ENCODE measurements at regions not wholly inside any gene's neighbourhood (a gene's known extent, or its start where the extent isn't known, plus 50 kb on each side); places are given as distances from the start of the nearest gene placed in this dataset.

DNA sequence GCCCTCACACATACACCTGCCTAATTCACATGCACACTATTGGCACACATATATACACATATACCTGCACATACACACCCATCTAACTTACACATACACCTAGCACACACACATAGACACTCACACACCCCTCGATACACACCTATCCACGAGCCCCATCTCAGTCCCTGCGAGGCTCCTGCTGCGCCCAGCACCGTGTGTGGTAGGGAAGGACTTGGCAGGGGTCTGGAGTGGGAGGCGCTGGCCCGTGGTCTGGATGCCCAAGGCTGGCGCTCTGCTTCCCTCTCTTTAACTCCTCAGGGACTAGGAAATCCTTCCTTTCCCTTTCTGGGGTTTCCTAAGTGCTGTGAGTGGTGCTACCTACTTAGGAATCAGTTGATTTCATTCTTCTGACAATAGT lies 202.7 kb downstream of the UQCRFS1 start:
- Histone ChIP-seq H3K9me3 (no peaks in the 10 kb centered on the region), H3K4me1 (no peaks in the 10 kb centered on the region), H3K4me3 (no peak overlapping the region), H3K27ac (no peak overlapping the region), H3K27me3 (ENCODE audit: insufficient read depth in 3 of 3, low read length in 2 of 3) (peaks cover 0 to 11% (median 0%) of the 10 kb centered on the region in 3 donors), H3K36me3 (ENCODE audit: insufficient read depth in 1 of 2, low read depth in 1 of 2) (no peaks in the 10 kb centered on the region)
- DNase-seq (no peak), ATAC-seq (no peak)
- TF ChIP-seq, protein P1, sequence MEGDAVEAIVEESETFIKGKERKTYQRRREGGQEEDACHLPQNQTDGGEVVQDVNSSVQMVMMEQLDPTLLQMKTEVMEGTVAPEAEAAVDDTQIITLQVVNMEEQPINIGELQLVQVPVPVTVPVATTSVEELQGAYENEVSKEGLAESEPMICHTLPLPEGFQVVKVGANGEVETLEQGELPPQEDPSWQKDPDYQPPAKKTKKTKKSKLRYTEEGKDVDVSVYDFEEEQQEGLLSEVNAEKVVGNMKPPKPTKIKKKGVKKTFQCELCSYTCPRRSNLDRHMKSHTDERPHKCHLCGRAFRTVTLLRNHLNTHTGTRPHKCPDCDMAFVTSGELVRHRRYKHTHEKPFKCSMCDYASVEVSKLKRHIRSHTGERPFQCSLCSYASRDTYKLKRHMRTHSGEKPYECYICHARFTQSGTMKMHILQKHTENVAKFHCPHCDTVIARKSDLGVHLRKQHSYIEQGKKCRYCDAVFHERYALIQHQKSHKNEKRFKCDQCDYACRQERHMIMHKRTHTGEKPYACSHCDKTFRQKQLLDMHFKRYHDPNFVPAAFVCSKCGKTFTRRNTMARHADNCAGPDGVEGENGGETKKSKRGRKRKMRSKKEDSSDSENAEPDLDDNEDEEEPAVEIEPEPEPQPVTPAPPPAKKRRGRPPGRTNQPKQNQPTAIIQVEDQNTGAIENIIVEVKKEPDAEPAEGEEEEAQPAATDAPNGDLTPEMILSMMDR (IDR thresholded peaks at IDR 0.05) = no peak
- 55 to 61% (median 60%) methylated on average over 8 of the region's 8 CpGs for WGBS, 3 donors
- intact Hi-C loops (cut with DNase I) = no loop called here

DNA sequence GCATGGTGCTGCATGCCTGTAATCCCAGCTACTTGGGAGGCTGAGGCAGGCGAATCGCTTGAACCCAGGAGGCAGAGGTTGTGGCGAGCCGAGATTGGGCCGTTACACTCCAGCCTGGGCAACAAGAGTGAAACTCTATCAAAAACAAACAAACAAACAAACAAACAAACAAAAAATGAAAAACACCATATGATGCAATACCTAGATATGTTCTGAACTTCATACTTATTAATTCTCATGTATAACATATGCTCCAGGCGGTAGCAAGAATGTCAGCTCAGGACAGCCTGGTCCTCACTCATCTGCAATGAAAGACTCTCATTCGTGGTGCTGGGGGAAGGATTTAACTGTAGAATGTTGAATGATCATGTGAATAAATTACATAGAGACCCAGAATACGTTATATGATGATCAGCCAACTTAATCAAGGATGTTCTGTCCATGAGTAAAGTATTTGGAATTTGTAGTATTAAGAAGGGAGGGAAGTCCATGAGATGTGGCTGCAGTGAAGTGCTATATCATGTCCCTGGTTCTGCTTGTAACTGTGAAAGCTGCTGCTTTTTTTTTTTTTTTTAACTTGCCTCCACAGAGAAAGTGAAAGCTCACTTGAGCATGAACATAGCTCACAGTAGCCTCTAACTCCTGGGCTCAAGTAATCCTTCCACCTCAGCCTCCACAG lies 206.8 kb downstream of the UQCRFS1 start:
- no peak overlapping the region for H3K27ac ChIP-seq
- no peaks in the 10 kb centered on the region for H3K9me3 ChIP-seq
- H3K4me1 ChIP-seq = no peaks in the 10 kb centered on the region
- H3K36me3 ChIP-seq (ENCODE audit: insufficient read depth in 1 of 2, low read depth in 1 of 2) = no peaks in the 10 kb centered on the region
- ATAC-seq (no peak), DNase-seq (no peak)
- TF ChIP-seq, protein P1 (IDR thresholded peaks at IDR 0.05) = no peak
- 88 to 91% (median 90%) methylated on average over 8 of the region's 8 CpGs for whole genome bisulfite sequencing, 3 donors
- intact Hi-C loops (cut with DNase I) = no loop called here
- H3K27me3 ChIP-seq (ENCODE audit: insufficient read depth in 3 of 3, low read length in 2 of 3) = peaks cover 0 to 3% (median 0%) of the 10 kb centered on the region in 3 donors
- H3K4me3 ChIP-seq = no peak overlapping the region

DNA sequence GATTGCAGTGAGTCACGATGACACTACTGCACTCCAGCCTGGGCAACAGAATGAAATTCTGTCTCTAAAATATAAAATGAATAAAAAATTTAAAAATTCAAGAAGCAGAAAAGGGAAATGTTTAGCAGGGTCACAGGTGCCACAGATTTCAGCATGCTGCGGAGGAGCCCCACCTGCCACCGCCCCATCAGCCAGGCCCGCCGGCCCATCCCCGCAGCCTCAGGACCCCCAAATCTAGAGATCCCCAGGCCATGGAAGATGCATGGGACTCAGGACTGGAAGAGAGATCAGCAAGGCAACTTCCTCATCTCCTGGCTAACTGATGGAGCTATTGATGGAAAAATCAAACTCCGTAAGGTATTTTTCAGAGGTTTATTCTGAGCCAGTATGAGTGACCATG lies 208.2 kb downstream of the UQCRFS1 start:
- 93 to 95% (median 95%) methylated on average over 7 of the region's 7 CpGs for WGBS, 3 donors
- intact Hi-C loops (cut with DNase I) = no loop called here
- ATAC-seq = no peak
- Histone ChIP-seq H3K27ac (no peak overlapping the region), H3K36me3 (ENCODE audit: insufficient read depth in 1 of 2, low read depth in 1 of 2) (no peaks in the 10 kb centered on the region), H3K9me3 (no peaks in the 10 kb centered on the region), H3K27me3 (ENCODE audit: insufficient read depth in 3 of 3, low read length in 2 of 3) (no peaks in the 10 kb centered on the region), H3K4me1 (no peaks in the 10 kb centered on the region), H3K4me3 (no peak overlapping the region)
- TF ChIP-seq, protein P1 (IDR thresholded peaks at IDR 0.05) = no peak
- DNase-seq = no peak

DNA sequence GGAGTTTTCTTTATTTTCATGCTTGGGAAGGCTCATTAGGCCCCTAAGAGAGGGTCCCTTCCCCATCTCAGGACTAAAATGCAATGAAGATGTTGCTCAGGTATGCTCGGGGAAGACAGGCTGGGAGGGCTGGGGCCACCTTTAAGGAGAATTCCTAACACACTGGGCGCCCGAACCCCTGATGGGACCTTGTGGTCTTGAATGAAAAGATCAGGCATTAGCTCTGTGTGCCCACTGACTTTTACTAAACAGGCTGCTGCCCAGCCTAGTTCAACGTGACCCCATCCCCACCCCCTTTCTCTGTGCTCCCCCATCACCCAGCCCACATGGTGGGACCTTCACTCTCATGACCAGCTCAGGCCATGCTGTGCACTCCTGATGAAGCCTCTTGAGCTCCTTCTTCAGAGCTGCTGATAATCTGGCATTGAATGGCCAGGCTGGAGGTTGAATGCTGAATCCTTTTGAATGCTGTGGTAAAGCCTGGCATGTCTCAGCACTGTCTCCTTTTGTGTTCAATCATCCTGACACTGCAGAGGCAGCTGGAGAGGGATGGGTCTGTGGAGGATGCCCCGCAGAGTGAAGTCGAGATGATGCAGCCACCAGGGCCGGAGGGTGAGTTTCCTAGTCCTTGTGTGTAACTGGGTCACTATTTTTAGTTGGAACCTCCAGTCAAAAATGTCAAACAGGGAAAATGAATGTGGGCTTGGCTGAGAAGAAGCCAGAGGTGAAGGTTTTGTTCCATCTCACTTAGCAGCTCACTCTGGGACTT lies 209.1 kb downstream of the UQCRFS1 start:
- ATAC-seq (no peak), DNase-seq (no peak)
- H3K27ac ChIP-seq = no peak overlapping the region
- WGBS, 3 donors = 61 to 71% (median 68%) methylated on average over 7 of the region's 7 CpGs
- H3K36me3 ChIP-seq (ENCODE audit: insufficient read depth in 1 of 2, low read depth in 1 of 2) = no peaks in the 10 kb centered on the region
- TF ChIP-seq, protein P1 (IDR thresholded peaks at IDR 0.05) = no peak
- intact Hi-C loops (cut with DNase I) = no loop called here
- no peaks in the 10 kb centered on the region for H3K4me1 ChIP-seq
- no peaks in the 10 kb centered on the region for H3K27me3 ChIP-seq (ENCODE audit: insufficient read depth in 3 of 3, low read length in 2 of 3)
- no peak overlapping the region for H3K4me3 ChIP-seq
- H3K9me3 ChIP-seq = no peaks in the 10 kb centered on the region

Measured in psoas muscle (tissue), 7 donors.